ENCODE measurements at regions not wholly inside any gene's neighbourhood (a gene's known extent, or its start where the extent isn't known, plus 50 kb on each side); places are given as distances from the start of the nearest gene placed in this dataset.

DNA sequence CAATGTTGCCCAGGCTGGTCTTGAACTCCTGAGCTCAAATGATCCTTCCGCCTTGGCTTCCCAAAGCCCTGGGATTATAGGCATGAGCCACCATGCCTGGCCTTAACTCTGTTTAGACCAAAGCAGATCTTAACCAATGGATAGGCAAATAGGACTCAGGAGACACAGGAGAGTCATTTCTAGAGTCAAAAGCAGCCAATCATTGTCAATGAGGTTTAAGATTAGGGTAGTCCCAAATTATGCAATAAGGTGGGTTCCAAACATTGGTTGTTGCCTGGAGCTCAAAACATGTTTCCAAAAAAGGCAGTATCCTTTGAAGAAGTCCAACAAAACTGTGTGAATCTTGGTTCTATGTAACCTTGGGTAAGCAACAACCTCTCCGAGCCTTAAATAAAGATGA lies 95.7 kb upstream of the JARID2 start:
- TF ChIP-seq, protein P1, sequence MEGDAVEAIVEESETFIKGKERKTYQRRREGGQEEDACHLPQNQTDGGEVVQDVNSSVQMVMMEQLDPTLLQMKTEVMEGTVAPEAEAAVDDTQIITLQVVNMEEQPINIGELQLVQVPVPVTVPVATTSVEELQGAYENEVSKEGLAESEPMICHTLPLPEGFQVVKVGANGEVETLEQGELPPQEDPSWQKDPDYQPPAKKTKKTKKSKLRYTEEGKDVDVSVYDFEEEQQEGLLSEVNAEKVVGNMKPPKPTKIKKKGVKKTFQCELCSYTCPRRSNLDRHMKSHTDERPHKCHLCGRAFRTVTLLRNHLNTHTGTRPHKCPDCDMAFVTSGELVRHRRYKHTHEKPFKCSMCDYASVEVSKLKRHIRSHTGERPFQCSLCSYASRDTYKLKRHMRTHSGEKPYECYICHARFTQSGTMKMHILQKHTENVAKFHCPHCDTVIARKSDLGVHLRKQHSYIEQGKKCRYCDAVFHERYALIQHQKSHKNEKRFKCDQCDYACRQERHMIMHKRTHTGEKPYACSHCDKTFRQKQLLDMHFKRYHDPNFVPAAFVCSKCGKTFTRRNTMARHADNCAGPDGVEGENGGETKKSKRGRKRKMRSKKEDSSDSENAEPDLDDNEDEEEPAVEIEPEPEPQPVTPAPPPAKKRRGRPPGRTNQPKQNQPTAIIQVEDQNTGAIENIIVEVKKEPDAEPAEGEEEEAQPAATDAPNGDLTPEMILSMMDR (IDR thresholded peaks at IDR 0.05; ENCODE audit: insufficient read depth, low read length): no peak
- TF ChIP-seq POLR2AphosphoS5 (IDR thresholded peaks at IDR 0.05; ENCODE audit: low read depth): no peak

Data from HL-60 (cell line).